ENCODE measurements at regions not wholly inside any gene's neighbourhood (a gene's known extent, or its start where the extent isn't known, plus 50 kb on each side); places are given as distances from the start of the nearest gene placed in this dataset.
"Not testable (repeated sequence)": the region's sequence is repeated elsewhere in the genome, so short reads cannot be mapped to it uniquely, and the experiment has no call there.

- no peak for ATAC-seq
- intact Hi-C loops (cut with DNase I) = no loop called here
Observed at GRCh38 chr9:6160579-6160978, 55.0 kb upstream of the IL33 start.

DNA sequence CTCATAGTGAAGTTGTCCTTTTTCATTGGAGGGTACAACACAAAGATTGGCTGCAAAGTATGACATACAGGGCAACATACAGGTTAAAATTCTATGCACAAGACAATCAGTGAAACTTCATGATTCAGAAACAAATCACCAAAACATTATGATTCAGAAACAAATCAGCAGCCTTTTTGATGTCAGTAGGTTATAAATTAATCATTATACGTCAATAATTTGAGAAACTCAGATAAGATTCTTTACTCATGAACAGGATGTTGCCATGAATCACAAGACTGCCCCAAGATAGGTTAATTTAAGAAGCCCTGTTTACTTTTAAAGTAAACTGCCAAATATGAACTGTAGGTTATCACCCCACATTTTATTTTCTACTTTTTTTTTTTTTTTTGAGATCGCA, 62.2 kb upstream of the IL33 start:
- intact Hi-C loops (cut with DNase I) = no loop called here
- DNase-seq (ENCODE audit: low spot score) (no peak), ATAC-seq (no peak)

More at GRCh38 chr9:6160579-6160978, 55.0 kb upstream of the IL33 start:
- DNase-seq (ENCODE audit: low spot score) = no peak

GRCh38 chr9:6152788-6153187, 62.8 kb upstream of the IL33 start:
- DNase-seq (ENCODE audit: low spot score) = no peak
- ATAC-seq = no peak
- intact Hi-C loops (cut with DNase I) = no loop called here

DNA sequence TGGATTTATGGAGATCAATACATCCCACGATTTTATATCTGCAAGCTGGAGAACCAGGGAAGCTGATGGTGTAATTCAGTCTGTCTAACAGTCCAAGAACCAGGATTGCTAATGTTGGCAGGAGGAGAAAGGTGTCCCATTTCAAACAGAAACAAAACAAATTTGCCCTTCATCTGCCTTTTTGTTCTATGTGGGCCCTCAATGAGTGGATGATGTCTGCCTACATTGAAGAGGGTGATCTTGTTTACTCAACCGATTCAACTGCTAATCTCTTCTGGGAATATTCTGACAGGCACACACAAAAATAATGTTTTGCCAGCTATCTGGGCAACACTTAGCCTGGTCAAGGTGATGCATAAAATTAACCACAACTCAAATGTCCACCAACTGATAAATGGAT, 65.1 kb upstream of the IL33 start:
- ATAC-seq (no peak), DNase-seq (ENCODE audit: low spot score) (no peak)
- intact Hi-C loops (cut with DNase I) = no loop called here

DNA sequence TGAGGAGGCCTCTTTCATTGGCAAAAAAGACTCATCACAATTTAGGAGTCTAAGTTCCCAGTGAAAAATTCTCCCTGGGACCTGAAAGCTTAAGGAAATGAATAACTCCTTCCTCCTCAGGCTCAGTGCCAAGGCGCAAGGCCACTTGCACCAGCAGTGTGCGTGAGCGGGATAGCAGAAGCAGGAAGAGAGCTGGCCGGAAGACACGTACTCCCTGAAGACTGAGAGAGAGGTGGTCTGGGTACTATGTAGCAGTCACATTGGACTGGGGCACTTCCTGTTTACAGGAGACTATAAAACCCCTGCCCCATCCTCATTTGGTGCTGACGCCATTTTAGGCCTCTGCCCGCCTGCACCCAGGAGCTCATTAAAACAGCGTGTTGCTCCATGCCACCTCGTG, 66.3 kb upstream of the IL33 start:
- intact Hi-C loops (cut with DNase I) = no loop called here
- no peak for DNase-seq (ENCODE audit: low spot score)
- ATAC-seq = no peak

DNA sequence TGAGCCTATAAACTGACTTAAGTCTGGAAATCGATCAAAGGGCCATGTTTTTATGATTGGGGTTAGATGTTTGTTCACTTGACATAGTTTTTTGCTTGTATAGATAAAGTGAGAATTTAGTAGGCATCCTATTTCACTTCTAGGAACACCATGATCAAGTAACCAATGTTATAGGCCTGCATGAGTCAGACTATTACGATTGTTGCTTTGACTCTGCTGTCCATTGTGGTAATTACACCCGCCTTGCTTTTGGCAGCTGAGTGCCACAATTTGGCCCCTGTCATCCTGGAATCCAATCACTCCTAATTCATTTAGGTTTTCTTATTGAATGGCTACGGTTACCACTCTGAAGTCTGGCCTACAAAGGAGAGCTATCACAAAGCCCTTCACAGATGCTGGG, 67.8 kb upstream of the IL33 start:
- intact Hi-C loops (cut with DNase I) = no loop called here
- ATAC-seq = no peak
- DNase-seq (ENCODE audit: low spot score) = no peak

GRCh38 chr9:6144947-6145346, 70.7 kb upstream of the IL33 start:
- ATAC-seq (no peak), DNase-seq (ENCODE audit: low spot score) (no peak)
- intact Hi-C loops (cut with DNase I) = no loop called here

DNA sequence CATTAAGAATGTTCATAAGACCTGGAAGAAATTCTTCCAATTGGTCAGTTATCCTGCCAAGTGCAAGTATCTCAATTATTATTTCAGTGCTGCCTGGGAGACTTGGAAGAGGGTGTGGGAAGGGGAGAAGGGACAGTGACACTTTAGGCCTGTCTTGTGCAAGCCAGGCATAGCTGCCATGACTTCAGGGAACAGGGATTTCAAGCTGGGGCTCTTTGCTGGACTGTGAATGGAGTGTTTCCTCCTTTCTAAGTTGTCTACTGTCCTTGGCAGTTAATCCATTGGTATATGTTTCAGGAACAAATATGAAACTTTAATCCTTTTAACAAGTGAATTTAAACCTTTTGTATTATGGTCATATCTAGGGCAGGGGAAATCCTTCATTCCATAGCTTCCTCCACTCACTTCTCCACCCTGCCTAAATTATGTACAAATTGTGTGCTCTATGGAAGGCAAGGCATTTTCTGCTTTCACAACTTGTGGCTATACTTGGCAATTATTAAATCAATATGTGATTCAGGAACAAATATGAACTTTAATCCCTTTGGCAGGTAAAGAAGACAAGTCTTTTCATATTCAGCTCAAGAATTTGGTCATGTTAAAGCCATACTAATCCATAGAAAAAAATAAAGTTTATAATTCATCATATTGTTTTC, 72.7 kb upstream of the IL33 start:
- no peak for DNase-seq (ENCODE audit: low spot score)
- ATAC-seq = no peak
- intact Hi-C loops (cut with DNase I) = no loop called here

DNA sequence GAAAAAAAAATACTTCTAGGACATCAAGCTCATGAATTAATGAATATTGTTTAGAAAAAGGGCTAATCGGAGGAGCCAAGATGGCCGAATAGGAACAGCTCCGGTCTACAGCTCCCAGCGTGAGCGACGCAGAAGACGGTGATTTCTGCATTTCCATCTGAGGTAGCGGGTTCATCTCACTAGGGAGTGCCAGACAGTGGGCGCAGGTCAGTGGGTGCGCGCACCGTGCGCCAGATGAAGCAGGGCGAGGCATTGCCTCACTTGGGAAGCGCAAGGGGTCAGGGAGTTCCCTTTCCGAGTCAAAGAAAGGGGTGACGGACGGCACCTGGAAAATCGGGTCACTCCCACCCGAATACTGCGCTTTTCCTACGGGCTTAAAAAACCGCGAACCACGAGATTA, 79.8 kb upstream of the IL33 start:
- intact Hi-C loops (cut with DNase I); ATAC-seq; DNase-seq (ENCODE audit: low spot score): not testable (repeated sequence)

DNA sequence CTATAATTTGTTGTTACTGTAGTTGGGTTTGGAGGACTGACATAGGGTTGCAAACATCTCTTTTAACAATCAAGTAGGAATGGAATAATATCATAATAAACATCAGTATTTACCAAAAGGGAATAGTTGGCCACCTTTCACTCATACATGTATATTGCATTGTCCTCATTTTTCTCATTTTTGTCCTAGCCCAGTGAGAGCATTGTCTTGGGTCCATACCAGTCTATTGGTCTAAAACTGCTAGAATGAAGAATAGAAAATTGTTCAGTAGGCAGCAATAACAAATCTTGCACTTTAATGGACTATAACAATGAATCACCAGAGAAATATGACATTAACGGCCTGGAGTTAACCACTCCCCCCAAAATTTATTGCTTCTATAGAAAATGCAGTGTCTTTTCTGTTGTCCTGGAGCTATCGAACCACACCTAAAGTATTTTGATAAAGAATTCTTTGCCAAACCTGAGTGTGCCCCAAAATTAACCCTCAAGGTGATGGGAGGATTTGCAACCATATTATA, 80.9 kb upstream of the IL33 start:
- DNase-seq (ENCODE audit: low spot score) = no peak
- no peak for ATAC-seq
- intact Hi-C loops (cut with DNase I) = no loop called here

GRCh38 chr9:6133346-6134063, 82.1 kb upstream of the IL33 start:
- intact Hi-C loops (cut with DNase I) = no loop called here
- ATAC-seq = no peak

GRCh38 chr9:6132650-6133049, 83.0 kb upstream of the IL33 start:
- DNase-seq (ENCODE audit: low spot score) (no peak), ATAC-seq (no peak)
- intact Hi-C loops (cut with DNase I) = no loop called here

More at GRCh38 chr9:6133346-6134063, 82.1 kb upstream of the IL33 start:
- DNase-seq (ENCODE audit: low spot score) = no peak

- no peak for DNase-seq (ENCODE audit: low spot score)
- intact Hi-C loops (cut with DNase I) = no loop called here
- ATAC-seq = no peak
Observed at GRCh38 chr9:6128030-6128429, 87.6 kb upstream of the IL33 start.

DNA sequence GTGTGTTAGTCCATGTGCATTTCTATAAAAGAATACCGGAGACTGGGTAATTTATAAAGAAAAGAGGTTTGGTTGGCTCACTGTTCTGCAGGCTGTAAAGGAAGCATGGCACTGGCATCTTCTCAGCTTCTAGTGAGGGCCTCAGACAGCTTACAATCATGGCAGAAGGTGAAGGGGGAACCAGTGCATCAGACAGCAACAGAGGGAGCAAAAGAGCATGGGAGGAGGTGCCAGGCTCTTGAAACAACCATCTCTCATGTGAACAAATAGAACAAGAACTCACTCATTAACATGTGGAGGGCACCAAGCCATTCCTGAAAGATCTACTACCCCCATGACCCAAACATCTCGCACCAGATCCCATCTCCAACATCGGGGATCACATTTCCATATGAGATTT, 89.2 kb upstream of the IL33 start:
- DNase-seq (ENCODE audit: low spot score) = no peak
- no peak for ATAC-seq
- intact Hi-C loops (cut with DNase I) = no loop called here

DNA sequence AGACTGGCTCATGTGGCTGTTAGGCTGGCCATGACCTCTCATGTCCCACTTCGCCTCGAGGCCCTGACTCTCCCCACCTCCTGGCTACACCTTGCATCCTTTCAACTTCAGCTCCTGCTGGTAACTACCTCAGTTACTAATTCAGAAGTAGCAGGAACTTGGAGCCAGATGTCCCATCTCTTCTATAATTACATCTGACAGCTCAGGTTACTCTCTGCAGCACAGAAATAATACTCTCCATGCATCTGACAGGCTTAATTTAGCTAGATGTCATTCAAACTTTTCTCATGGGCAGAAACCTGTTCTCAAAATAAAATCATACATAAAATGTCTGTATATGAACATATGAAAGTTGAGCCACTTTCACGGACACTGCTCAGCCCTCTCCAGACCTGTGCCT, 92.2 kb upstream of the IL33 start:
- DNase-seq (ENCODE audit: low spot score) = no peak
- no peak for ATAC-seq
- intact Hi-C loops (cut with DNase I) = no loop called here

GRCh38 chr9:6121707-6122106, 93.9 kb upstream of the IL33 start:
- no peak for ATAC-seq
- DNase-seq (ENCODE audit: low spot score) = no peak
- intact Hi-C loops (cut with DNase I) = no loop called here

DNA sequence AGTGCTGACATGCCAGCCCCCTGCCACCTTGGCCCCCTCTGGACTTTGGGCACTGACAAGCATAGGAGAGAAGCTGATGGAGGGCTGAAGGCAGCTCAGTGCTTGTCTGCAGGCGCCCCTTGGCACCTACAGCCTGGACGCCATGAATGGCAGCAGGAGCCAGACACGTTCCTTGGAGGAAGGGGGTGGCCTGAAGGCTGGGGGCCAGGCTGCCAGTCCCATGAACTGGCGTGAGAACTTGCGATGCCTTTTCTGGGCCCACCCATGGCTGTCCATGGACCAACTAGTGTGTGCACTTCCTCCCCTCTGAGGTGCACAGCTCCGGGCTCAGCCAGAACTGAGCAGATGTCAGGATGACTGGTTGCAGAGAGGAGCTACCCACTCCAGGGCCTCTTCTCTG, 99.0 kb upstream of the RANBP6 start:
- intact Hi-C loops (cut with DNase I) = no loop called here
- no peak for DNase-seq (ENCODE audit: low spot score)
- no peak for ATAC-seq

- intact Hi-C loops (cut with DNase I) = no loop called here
- no peak for ATAC-seq
- DNase-seq (ENCODE audit: low spot score) = no peak
Observed at GRCh38 chr9:6113819-6114218, 98.4 kb upstream of the RANBP6 start.

GRCh38 chr9:6113312-6113711, 97.9 kb upstream of the RANBP6 start:
- ATAC-seq = no peak
- intact Hi-C loops (cut with DNase I) = no loop called here

DNA sequence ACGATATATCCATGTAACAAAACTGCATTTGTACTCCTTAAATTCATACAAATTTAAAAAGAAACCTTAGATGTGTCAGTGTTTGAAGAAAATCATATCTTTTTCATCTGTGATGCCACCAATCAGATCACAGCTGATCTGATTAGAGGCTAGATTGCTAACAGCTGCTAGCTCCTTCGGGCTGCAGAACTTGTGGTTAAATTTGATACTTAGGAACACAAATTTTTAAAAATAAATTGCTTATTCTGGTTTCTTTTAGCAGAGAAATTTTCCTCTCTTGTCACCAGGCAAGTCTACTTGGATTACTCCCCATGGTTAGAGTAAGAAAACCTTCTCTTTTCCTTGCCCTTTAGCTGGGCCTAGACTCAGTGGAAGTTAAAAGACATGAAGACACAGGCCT, 94.6 kb upstream of the RANBP6 start:
- intact Hi-C loops (cut with DNase I) = no loop called here
- ATAC-seq (no peak), DNase-seq (ENCODE audit: low spot score) (no peak)

More at GRCh38 chr9:6113312-6113711, 97.9 kb upstream of the RANBP6 start:
- DNase-seq (ENCODE audit: low spot score) = no peak

GRCh38 chr9:6109571-6109970, 94.1 kb upstream of the RANBP6 start:
- intact Hi-C loops (cut with DNase I) = no loop called here
- DNase-seq (ENCODE audit: low spot score) = no peak
- no peak for ATAC-seq

Data from sciatic nerve (tissue), 2 donors.